Transverse colon (tissue), 3 donors: ENCODE measurements at regions not wholly inside any gene's neighbourhood (a gene's known extent, or its start where the extent isn't known, plus 50 kb on each side); places are given as distances from the start of the nearest gene placed in this dataset.

Source experiments
- CTCF ChIP-seq, 5 experiments: fragments of 200-600 bp in 3 of 5; fragments of 450-650 bp in 2 of 5; sonication (generic) in 3 of 5; IDR thresholded peaks; 1 replicate in 2 of 5; 2 replicates in 3 of 5; pipeline ENCODE4 v1.5.1; 2016 to 2017; ENCODE audit warnings: antibody characterized with exemption in 5 of 5, inconsistent platforms in 3 of 5, mild to moderate bottlenecking in 2 of 5, moderate library complexity in 1 of 5
- EP300 ChIP-seq: sonication (generic); formaldehyde crosslinking; IDR thresholded peaks from one replicate; pipeline ENCODE4 v1.6.1; 2017; ENCODE audit warnings: antibody characterized with exemption, low read depth

GRCh38 chr10:57300718-57301117, 939.7 kb upstream of the ZWINT start:
- TF ChIP-seq EP300 (no peak), CTCF (IDR thresholded peaks at IDR 0.05) (no peak)
